ENCODE measurements at regions not wholly inside any gene's neighbourhood (a gene's known extent, or its start where the extent isn't known, plus 50 kb on each side); places are given as distances from the start of the nearest gene placed in this dataset.

DNA sequence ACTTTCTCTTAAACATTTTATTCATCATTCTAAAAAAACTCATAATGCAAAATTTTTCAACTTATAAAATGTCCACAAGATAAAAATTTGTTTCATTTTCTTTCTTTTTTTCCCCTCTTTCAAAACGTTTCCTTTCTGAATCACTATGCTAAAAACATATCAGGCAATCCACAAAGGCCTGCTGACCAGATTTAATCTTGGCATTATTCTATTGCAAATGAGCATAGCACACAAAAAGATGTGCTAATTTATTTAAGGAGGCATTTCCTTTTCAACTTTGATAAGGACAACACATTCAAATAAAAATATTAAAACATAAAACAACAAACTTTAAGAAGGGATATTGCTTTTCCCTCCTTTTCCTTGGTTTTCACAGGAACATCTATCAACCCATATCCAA, 215.3 kb upstream of the FOXD3 start:
- H3K4me3 ChIP-seq (ENCODE audit: low read length), result no peak overlapping the region
- no peak overlapping the region for H3K27ac ChIP-seq (ENCODE audit: low read depth, low read length)
- H3K9ac ChIP-seq (ENCODE audit: low read length), result no peak overlapping the region
- no peaks in the 10 kb centered on the region for H3K36me3 ChIP-seq (ENCODE audit: control insufficient read depth, insufficient read depth, low read length)
- H3K27me3 ChIP-seq (ENCODE audit: control insufficient read depth, insufficient read depth, low read length), result no peaks in the 10 kb centered on the region
- H3K4me1 ChIP-seq (ENCODE audit: control insufficient read depth, insufficient read depth, low read length), result no peaks in the 10 kb centered on the region

DNA sequence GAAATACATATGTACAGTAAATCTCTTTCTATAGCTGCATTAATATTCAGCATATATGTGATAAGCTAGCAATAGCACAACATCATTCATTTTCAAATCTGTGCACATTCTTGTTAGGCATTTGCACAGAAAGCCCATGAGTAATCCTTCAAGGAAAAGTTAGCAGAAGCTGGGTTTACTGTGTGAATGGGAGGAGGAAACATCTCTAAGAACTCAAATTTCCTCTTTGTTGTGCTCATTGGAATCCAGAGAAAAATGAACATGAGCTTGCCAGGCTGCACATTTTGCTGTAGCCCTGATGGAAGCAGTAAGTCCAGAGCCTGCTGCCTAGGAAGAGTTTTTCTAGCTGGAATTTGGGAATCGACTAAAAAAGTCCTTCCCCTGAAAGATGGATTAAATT, 214.2 kb upstream of the FOXD3 start:
- Histone ChIP-seq H3K4me3 (ENCODE audit: low read length) (no peak overlapping the region), H3K9ac (ENCODE audit: low read length) (no peak overlapping the region), H3K4me1 (ENCODE audit: control insufficient read depth, insufficient read depth, low read length) (no peaks in the 10 kb centered on the region), H3K36me3 (ENCODE audit: control insufficient read depth, insufficient read depth, low read length) (no peaks in the 10 kb centered on the region), H3K27me3 (ENCODE audit: control insufficient read depth, insufficient read depth, low read length) (no peaks in the 10 kb centered on the region), H3K27ac (ENCODE audit: low read depth, low read length) (no peak overlapping the region)

GRCh38 chr1:63112155-63112900, 210.0 kb upstream of the FOXD3 start:
- H3K9ac ChIP-seq (ENCODE audit: low read length), result no peak overlapping the region
- H3K27ac ChIP-seq (ENCODE audit: low read depth, low read length), result no peak overlapping the region
- H3K4me1 ChIP-seq (ENCODE audit: control insufficient read depth, insufficient read depth, low read length), result no peaks in the 10 kb centered on the region
- no peak overlapping the region for H3K4me3 ChIP-seq (ENCODE audit: low read length)
- no peaks in the 10 kb centered on the region for H3K36me3 ChIP-seq (ENCODE audit: control insufficient read depth, insufficient read depth, low read length)
- no peaks in the 10 kb centered on the region for H3K27me3 ChIP-seq (ENCODE audit: control insufficient read depth, insufficient read depth, low read length)

GRCh38 chr1:63115527-63115926, 206.8 kb upstream of the FOXD3 start:
- H3K9ac ChIP-seq (ENCODE audit: low read length), result no peak overlapping the region
- H3K4me3 ChIP-seq (ENCODE audit: low read length), result no peak overlapping the region
- H3K27ac ChIP-seq (ENCODE audit: low read depth, low read length), result no peak overlapping the region
- no peaks in the 10 kb centered on the region for H3K36me3 ChIP-seq (ENCODE audit: control insufficient read depth, insufficient read depth, low read length)
- H3K27me3 ChIP-seq (ENCODE audit: control insufficient read depth, insufficient read depth, low read length), result no peaks in the 10 kb centered on the region
- H3K4me1 ChIP-seq (ENCODE audit: control insufficient read depth, insufficient read depth, low read length), result no peaks in the 10 kb centered on the region

- H3K36me3 ChIP-seq (ENCODE audit: control insufficient read depth, insufficient read depth, low read length), result no peaks in the 10 kb centered on the region
- H3K4me3 ChIP-seq (ENCODE audit: low read length), result no peak overlapping the region
- H3K9ac ChIP-seq (ENCODE audit: low read length), result no peak overlapping the region
- no peaks in the 10 kb centered on the region for H3K4me1 ChIP-seq (ENCODE audit: control insufficient read depth, insufficient read depth, low read length)
- H3K27ac ChIP-seq (ENCODE audit: low read depth, low read length), result no peak overlapping the region
- no peaks in the 10 kb centered on the region for H3K27me3 ChIP-seq (ENCODE audit: control insufficient read depth, insufficient read depth, low read length)
Observed at GRCh38 chr1:63116016-63116415, 206.4 kb upstream of the FOXD3 start.

DNA sequence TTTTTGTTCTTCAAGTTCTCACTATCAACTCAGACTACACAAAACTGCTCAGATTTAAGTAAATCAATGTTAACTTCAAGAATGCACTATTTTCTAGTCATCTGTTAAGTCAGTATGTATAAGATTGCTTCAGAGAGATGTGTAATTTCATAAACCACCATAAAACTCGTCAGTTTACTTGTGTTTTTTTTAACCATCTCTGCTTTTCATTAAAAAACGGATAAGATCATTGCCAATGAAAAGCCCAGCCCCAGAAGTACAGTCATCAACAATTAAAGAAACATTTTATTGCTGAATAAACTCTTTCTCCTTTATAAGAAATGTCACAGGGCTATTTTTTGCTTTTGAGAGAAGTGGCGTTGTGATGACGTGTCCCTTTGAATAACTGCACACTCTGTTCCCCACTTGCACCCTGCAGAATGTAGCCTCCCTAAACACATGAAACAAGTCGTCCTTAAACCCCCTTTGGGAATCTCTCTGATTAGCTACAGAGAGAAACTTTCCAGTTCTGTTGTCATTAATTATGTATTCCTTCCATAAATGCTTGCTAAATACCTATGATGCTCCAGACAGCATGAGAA, 202.7 kb upstream of the FOXD3 start:
- Histone ChIP-seq H3K9ac (ENCODE audit: low read length) (no peak overlapping the region), H3K27me3 (ENCODE audit: control insufficient read depth, insufficient read depth, low read length) (no peaks in the 10 kb centered on the region), H3K4me3 (ENCODE audit: low read length) (no peak overlapping the region), H3K4me1 (ENCODE audit: control insufficient read depth, insufficient read depth, low read length) (no peaks in the 10 kb centered on the region), H3K36me3 (ENCODE audit: control insufficient read depth, insufficient read depth, low read length) (no peaks in the 10 kb centered on the region), H3K27ac (ENCODE audit: low read depth, low read length) (no peak overlapping the region)

GRCh38 chr1:63122079-63122478, 200.3 kb upstream of the FOXD3 start:
- Histone ChIP-seq H3K4me3 (ENCODE audit: low read length) (no peak overlapping the region), H3K9ac (ENCODE audit: low read length) (no peak overlapping the region), H3K27ac (ENCODE audit: low read depth, low read length) (no peak overlapping the region), H3K4me1 (ENCODE audit: control insufficient read depth, insufficient read depth, low read length) (no peaks in the 10 kb centered on the region), H3K36me3 (ENCODE audit: control insufficient read depth, insufficient read depth, low read length) (no peaks in the 10 kb centered on the region), H3K27me3 (ENCODE audit: control insufficient read depth, insufficient read depth, low read length) (no peaks in the 10 kb centered on the region)

DNA sequence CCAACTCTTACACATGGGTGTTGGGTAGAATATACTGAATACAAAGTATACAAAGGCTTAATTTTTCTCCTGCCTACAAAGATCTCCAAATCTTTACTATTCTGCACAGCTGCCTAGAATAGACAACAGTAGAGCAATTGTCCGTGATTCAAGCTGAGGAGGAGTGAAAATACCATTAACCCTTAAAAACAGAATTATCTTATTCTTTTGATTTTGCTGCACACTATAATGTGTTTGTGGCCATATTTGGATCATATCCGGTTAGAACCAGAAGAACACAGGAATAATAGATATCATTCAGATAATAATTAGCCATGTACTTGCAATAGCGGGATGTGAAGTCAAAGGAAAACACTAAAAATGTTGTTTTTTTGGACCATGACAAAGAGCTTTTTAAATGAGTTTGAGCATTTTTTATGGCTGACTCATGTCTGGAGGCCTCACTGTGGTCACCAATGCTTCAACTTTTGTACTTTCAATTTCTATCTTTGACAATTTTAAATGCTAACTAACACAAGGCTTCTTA, 197.6 kb upstream of the FOXD3 start:
- no peaks in the 10 kb centered on the region for H3K36me3 ChIP-seq (ENCODE audit: control insufficient read depth, insufficient read depth, low read length)
- H3K4me3 ChIP-seq (ENCODE audit: low read length), result no peak overlapping the region
- H3K4me1 ChIP-seq (ENCODE audit: control insufficient read depth, insufficient read depth, low read length), result no peaks in the 10 kb centered on the region
- H3K27ac ChIP-seq (ENCODE audit: low read depth, low read length), result no peak overlapping the region
- no peak overlapping the region for H3K9ac ChIP-seq (ENCODE audit: low read length)
- H3K27me3 ChIP-seq (ENCODE audit: control insufficient read depth, insufficient read depth, low read length), result no peaks in the 10 kb centered on the region

DNA sequence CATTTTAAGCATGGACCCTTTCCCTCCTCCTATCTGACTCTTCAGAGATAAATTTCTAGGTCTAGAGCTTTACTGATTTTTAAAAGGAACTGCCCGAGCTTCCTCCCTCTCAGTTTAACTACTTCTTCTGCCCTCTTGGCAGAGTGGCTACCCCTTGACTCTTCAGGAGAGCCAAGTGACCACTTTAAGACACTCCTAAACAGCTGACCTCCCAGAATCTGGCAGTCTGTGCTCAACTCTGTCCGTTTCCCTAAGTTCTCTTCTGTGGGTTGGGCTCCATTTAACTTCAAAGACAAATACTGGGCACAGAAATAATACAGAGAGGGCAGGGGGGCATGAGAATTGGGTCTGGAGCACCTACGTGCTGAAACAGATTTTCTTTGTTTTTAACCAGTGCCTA, 196.3 kb upstream of the FOXD3 start:
- Histone ChIP-seq H3K4me3 (ENCODE audit: low read length) (no peak overlapping the region), H3K27me3 (ENCODE audit: control insufficient read depth, insufficient read depth, low read length) (no peaks in the 10 kb centered on the region), H3K27ac (ENCODE audit: low read depth, low read length) (no peak overlapping the region), H3K9ac (ENCODE audit: low read length) (no peak overlapping the region), H3K36me3 (ENCODE audit: control insufficient read depth, insufficient read depth, low read length) (no peaks in the 10 kb centered on the region), H3K4me1 (ENCODE audit: control insufficient read depth, insufficient read depth, low read length) (no peaks in the 10 kb centered on the region)

DNA sequence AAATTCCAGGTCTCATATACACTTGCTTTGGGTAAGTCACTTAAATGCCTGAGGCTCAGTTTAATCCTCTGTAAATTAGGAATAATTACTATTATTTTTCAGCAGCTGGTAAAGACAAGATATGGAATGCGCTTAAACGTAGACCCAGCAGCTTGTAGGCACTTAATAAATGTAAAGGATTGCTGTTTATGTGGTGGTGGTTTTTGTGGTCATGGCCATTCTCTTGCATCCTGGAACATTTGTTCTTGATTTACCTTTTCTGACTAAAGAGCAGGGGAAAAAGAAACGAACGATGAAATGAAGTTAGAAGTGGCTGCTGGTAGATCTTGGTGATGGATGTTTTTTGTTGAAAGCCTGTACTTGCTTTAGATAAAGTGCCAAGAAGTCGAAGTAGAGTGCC, 195.0 kb upstream of the FOXD3 start:
- Histone ChIP-seq H3K4me3 (ENCODE audit: low read length) (no peak overlapping the region), H3K36me3 (ENCODE audit: control insufficient read depth, insufficient read depth, low read length) (no peaks in the 10 kb centered on the region), H3K4me1 (ENCODE audit: control insufficient read depth, insufficient read depth, low read length) (no peaks in the 10 kb centered on the region), H3K9ac (ENCODE audit: low read length) (no peak overlapping the region), H3K27me3 (ENCODE audit: control insufficient read depth, insufficient read depth, low read length) (no peaks in the 10 kb centered on the region), H3K27ac (ENCODE audit: low read depth, low read length) (no peak overlapping the region)

GRCh38 chr1:63128556-63128955, 193.8 kb upstream of the FOXD3 start:
- Histone ChIP-seq H3K27me3 (ENCODE audit: control insufficient read depth, insufficient read depth, low read length) (no peaks in the 10 kb centered on the region), H3K9ac (ENCODE audit: low read length) (no peak overlapping the region), H3K27ac (ENCODE audit: low read depth, low read length) (no peak overlapping the region), H3K36me3 (ENCODE audit: control insufficient read depth, insufficient read depth, low read length) (no peaks in the 10 kb centered on the region), H3K4me1 (ENCODE audit: control insufficient read depth, insufficient read depth, low read length) (no peaks in the 10 kb centered on the region), H3K4me3 (ENCODE audit: low read length) (no peak overlapping the region)

- no peaks in the 10 kb centered on the region for H3K4me1 ChIP-seq (ENCODE audit: control insufficient read depth, insufficient read depth, low read length)
- no peak overlapping the region for H3K4me3 ChIP-seq (ENCODE audit: low read length)
- no peaks in the 10 kb centered on the region for H3K36me3 ChIP-seq (ENCODE audit: control insufficient read depth, insufficient read depth, low read length)
- H3K27me3 ChIP-seq (ENCODE audit: control insufficient read depth, insufficient read depth, low read length), result no peaks in the 10 kb centered on the region
- H3K9ac ChIP-seq (ENCODE audit: low read length), result no peak overlapping the region
- H3K27ac ChIP-seq (ENCODE audit: low read depth, low read length), result no peak overlapping the region
Observed at GRCh38 chr1:63129184-63129583, 193.2 kb upstream of the FOXD3 start.

- no peak overlapping the region for H3K9ac ChIP-seq (ENCODE audit: low read length)
- H3K36me3 ChIP-seq (ENCODE audit: control insufficient read depth, insufficient read depth, low read length), result no peaks in the 10 kb centered on the region
- H3K27me3 ChIP-seq (ENCODE audit: control insufficient read depth, insufficient read depth, low read length), result no peaks in the 10 kb centered on the region
- H3K4me1 ChIP-seq (ENCODE audit: control insufficient read depth, insufficient read depth, low read length), result no peaks in the 10 kb centered on the region
- no peak overlapping the region for H3K4me3 ChIP-seq (ENCODE audit: low read length)
- H3K27ac ChIP-seq (ENCODE audit: low read depth, low read length), result no peak overlapping the region
Observed at GRCh38 chr1:63129855-63130254, 192.5 kb upstream of the FOXD3 start.

All from rectal smooth muscle tissue (tissue), 1 donor.